ENCODE measurements at regions not wholly inside any gene's neighbourhood (a gene's known extent, or its start where the extent isn't known, plus 50 kb on each side); places are given as distances from the start of the nearest gene placed in this dataset.

- CTCF ChIA-PET = interaction anchor here (0.6 kb wide), 1 partner anchor 131 kb away, joined by 5 read pairs; no protein-coding TSS in a partner anchor
- no peak overlapping the region for H2AFZ ChIP-seq (ENCODE audit: low read length)
Measured at GRCh38 chr2:192465141-192465540, 270.4 kb upstream of the TMEFF2 start.

GRCh38 chr2:192459422-192459821 is 264.7 kb upstream of the TMEFF2 start:
- Histone ChIP-seq H3K27ac (ENCODE audit: low read length) (no peak overlapping the region), H3K4me2 (ENCODE audit: low read length) (no peak overlapping the region), H3F3A (ENCODE audit: low read length, unreplicated experiment) (no peaks in the 10 kb centered on the region), H3K4me1 (ENCODE audit: insufficient read depth, low read length) (no peaks in the 10 kb centered on the region), H2AFZ (ENCODE audit: low read length) (no peak overlapping the region), H3K4me3 (ENCODE audit: low read length) (no peak overlapping the region), H4K20me1 (ENCODE audit: low read length) (no peaks in the 10 kb centered on the region), H3K9me3 (ENCODE audit: low read length) (no peaks in the 10 kb centered on the region), H3K9me2 (replicated peaks; ENCODE audit: low read length) (no peaks in the 10 kb centered on the region), H3K36me3 (ENCODE audit: low read depth, low read length) (no peaks in the 10 kb centered on the region), H3K9ac (ENCODE audit: low read length) (no peak overlapping the region), H3K79me2 (ENCODE audit: low read length) (no peaks in the 10 kb centered on the region), H3K27me3 (ENCODE audit: low read length) (no peaks in the 10 kb centered on the region)
- ATAC-seq (no peak), DNase-seq (no peak)
- CTCF ChIA-PET = no interaction called here
- intact Hi-C loops (cut with micrococcal nuclease) = no loop called here
- BruUV-seq (replicated peaks) = no TSS peak
- TF ChIP-seq EZH2 (IDR thresholded peaks at IDR 0.05; ENCODE audit: low read length, unreplicated experiment) (no peak), CTCF (conservative IDR thresholded peaks at IDR 0.05; ENCODE audit: low read depth, low read length) (no peak), EZH2phosphoT487 (IDR thresholded peaks at IDR 0.05; ENCODE audit: borderline replicate concordance, low read length) (no peak)
- POLR2A ChIA-PET (ENCODE audit: unreplicated experiment) = no interaction called here

More at GRCh38 chr2:192465141-192465540, 270.4 kb upstream of the TMEFF2 start:
- H3K4me3 ChIP-seq (ENCODE audit: low read length) = no peak overlapping the region
- no TSS peak for BruUV-seq (replicated peaks)
- no peak overlapping the region for H3K27ac ChIP-seq (ENCODE audit: low read length)
- H3K4me2 ChIP-seq (ENCODE audit: low read length) = no peak overlapping the region
- no peaks in the 10 kb centered on the region for H3K9me2 ChIP-seq (replicated peaks; ENCODE audit: low read length)
- H3K79me2 ChIP-seq (ENCODE audit: low read length) = no peaks in the 10 kb centered on the region
- no peaks in the 10 kb centered on the region for H3K4me1 ChIP-seq (ENCODE audit: insufficient read depth, low read length)
- TF ChIP-seq EZH2 (IDR thresholded peaks at IDR 0.05; ENCODE audit: low read length, unreplicated experiment) (no peak), CTCF (conservative IDR thresholded peaks at IDR 0.05; ENCODE audit: low read depth, low read length) (no peak), EZH2phosphoT487 (IDR thresholded peaks at IDR 0.05; ENCODE audit: borderline replicate concordance, low read length) (no peak)
- H3K27me3 ChIP-seq (ENCODE audit: low read length) = no peaks in the 10 kb centered on the region
- DNase-seq = no peak
- no peaks in the 10 kb centered on the region for H3F3A ChIP-seq (ENCODE audit: low read length, unreplicated experiment)
- no peak overlapping the region for H3K9ac ChIP-seq (ENCODE audit: low read length)
- ATAC-seq = no peak
- POLR2A ChIA-PET (ENCODE audit: unreplicated experiment) = no interaction called here
- intact Hi-C loops (cut with micrococcal nuclease) = no loop called here
- H4K20me1 ChIP-seq (ENCODE audit: low read length) = no peaks in the 10 kb centered on the region
- H3K9me3 ChIP-seq (ENCODE audit: low read length) = no peaks in the 10 kb centered on the region
- H3K36me3 ChIP-seq (ENCODE audit: low read depth, low read length) = no peaks in the 10 kb centered on the region

GRCh38 chr2:192448881-192449280 is 254.1 kb upstream of the TMEFF2 start:
- ATAC-seq (no peak), DNase-seq (no peak)
- Histone ChIP-seq H2AFZ (ENCODE audit: low read length) (no peak overlapping the region), H3F3A (ENCODE audit: low read length, unreplicated experiment) (no peaks in the 10 kb centered on the region), H4K20me1 (ENCODE audit: low read length) (no peaks in the 10 kb centered on the region), H3K27me3 (ENCODE audit: low read length) (no peaks in the 10 kb centered on the region), H3K9me3 (ENCODE audit: low read length) (no peaks in the 10 kb centered on the region), H3K9me2 (replicated peaks; ENCODE audit: low read length) (no peaks in the 10 kb centered on the region), H3K79me2 (ENCODE audit: low read length) (no peaks in the 10 kb centered on the region), H3K4me3 (ENCODE audit: low read length) (no peak overlapping the region), H3K9ac (ENCODE audit: low read length) (no peak overlapping the region), H3K4me2 (ENCODE audit: low read length) (no peak overlapping the region), H3K27ac (ENCODE audit: low read length) (no peak overlapping the region), H3K36me3 (ENCODE audit: low read depth, low read length) (no peaks in the 10 kb centered on the region), H3K4me1 (ENCODE audit: insufficient read depth, low read length) (no peaks in the 10 kb centered on the region)
- POLR2A ChIA-PET (ENCODE audit: unreplicated experiment) = no interaction called here
- intact Hi-C loops (cut with micrococcal nuclease) = no loop called here
- CTCF ChIA-PET = no interaction called here
- no TSS peak for BruUV-seq (replicated peaks)
- no peak for TF ChIP-seq EZH2phosphoT487 (IDR thresholded peaks at IDR 0.05; ENCODE audit: borderline replicate concordance, low read length)
- no peak for TF ChIP-seq CTCF (conservative IDR thresholded peaks at IDR 0.05; ENCODE audit: low read depth, low read length)
- TF ChIP-seq EZH2 (IDR thresholded peaks at IDR 0.05; ENCODE audit: low read length, unreplicated experiment) = no peak
